GM12878 (cell line): ENCODE measurements at regions not wholly inside any gene's neighbourhood (a gene's known extent, or its start where the extent isn't known, plus 50 kb on each side); places are given as distances from the start of the nearest gene placed in this dataset.

Experiments
- ATAC-seq: fragments of 200-7000 bp; cut with Tn5 transposase; 3 replicates; pipeline ENCODE4 v1.9.1; 2020; ENCODE audit warnings: mild to moderate bottlenecking, moderate library complexity
- BruUV-seq: library from RNA; stranded (reverse); fragments of 400-500 nt; replicated peaks from 2 replicates; lab custom pipeline; 2021; lab: Mats Ljungman, UMichigan
- CTCF ChIA-PET: fragments of 300-600 bp; sonication (Branson Sonifier 250); formaldehyde crosslinking; extraction: SDS; loops from one replicate; lab custom pipeline; 2021; ENCODE audit warnings: inconsistent platforms; lab: Yijun Ruan, JAX
- POLR2A ChIA-PET: fragments of 350-600 bp; formaldehyde crosslinking; extraction: SDS; loops from one replicate; lab custom pipeline; 2021; ENCODE audit warnings: inconsistent platforms; lab: Charles Lee
- RAD21 ChIA-PET: fragments of 300-600 bp; sonication (Branson Sonifier 250); formaldehyde crosslinking; loops from one replicate; lab custom pipeline; 2023; ENCODE audit warnings: antibody characterized with exemption; ENCODE audit not compliant: unreplicated experiment; lab: Charles Lee
- SMC1A ChIA-PET: fragments of 300-600 bp; sonication (Branson Sonifier 250); formaldehyde crosslinking; loops from one replicate; lab custom pipeline; 2023; ENCODE audit not compliant: unreplicated experiment, uncharacterized antibody; lab: Charles Lee
- DNase-seq: peaks from one replicate; pipeline ENCODE4 v3.0.0-alpha.2; 2011; ENCODE audit warnings: low read depth, low spot score
- FAIRE-seq: peaks from 3 replicates; lab custom pipeline; 2011; peaks lifted over from hg19 to GRCh38; lab: Jason Lieb, UNC
- H2AFZ ChIP-seq: 2 replicates; pipeline ENCODE4 v1.6.0; 2011; ENCODE audit warnings: low read depth, low read length, control low read depth; ENCODE audit not compliant: control insufficient read depth
- H3K27ac ChIP-seq: 2 replicates; pipeline ENCODE4 v1.5.1; 2011; ENCODE audit warnings: control low read depth; ENCODE audit not compliant: control insufficient read depth, insufficient read depth
- H3K27me3 ChIP-seq, 2 experiments: replicated peaks in 1 of 2; 2 replicates each; pipeline versions ENCODE4 v1.6.0 to v1.6.1; 2011; ENCODE audit warnings: low read length in 1 of 2; ENCODE audit not compliant: control insufficient read depth in 2 of 2, insufficient read depth in 2 of 2
- H3K36me3 ChIP-seq, 2 experiments: 2 replicates each; pipeline ENCODE4 v1.5.1; 2011; ENCODE audit warnings: low read length in 1 of 2; ENCODE audit not compliant: control insufficient read depth in 2 of 2, insufficient read depth in 2 of 2
- H3K4me1 ChIP-seq: 2 replicates; pipeline ENCODE4 v1.6.1; 2011; ENCODE audit warnings: mild to moderate bottlenecking, low read length, moderate library complexity, mixed read lengths; ENCODE audit not compliant: control insufficient read depth, insufficient read depth
- H3K4me2 ChIP-seq: 2 replicates; pipeline ENCODE4 v1.6.0; 2011; ENCODE audit warnings: control low read depth; ENCODE audit not compliant: control insufficient read depth, insufficient read depth
- H3K4me3 ChIP-seq: fragments of 200-600 bp; sonication (generic); 2 replicates; pipeline ENCODE4 v1.5.1; 2016
- H3K79me2 ChIP-seq: 2 replicates; pipeline ENCODE4 v1.6.0; 2011; ENCODE audit warnings: low read length; ENCODE audit not compliant: control insufficient read depth, insufficient read depth
- H3K9ac ChIP-seq: 2 replicates; pipeline ENCODE4 v1.8.0; 2011; ENCODE audit warnings: low read length, control low read depth, mixed read lengths; ENCODE audit not compliant: control insufficient read depth, insufficient read depth
- H3K9me3 ChIP-seq: replicated peaks from 3 replicates; pipeline ENCODE4 v1.5.1; 2011; ENCODE audit warnings: mild to moderate bottlenecking, low read length; ENCODE audit not compliant: control insufficient read depth, insufficient read depth
- H4K20me1 ChIP-seq: 2 replicates; pipeline ENCODE4 v1.6.0; 2011; ENCODE audit not compliant: control insufficient read depth, insufficient read depth
- CHD2 ChIP-seq: IDR thresholded peaks from 2 replicates; pipeline ENCODE4 v1.6.1; 2011; ENCODE audit warnings: low read depth, low read length, improper control_type of control experiment, borderline replicate concordance
- KLF5 ChIP-seq: fragments of 450-650 bp; IDR thresholded peaks from 2 replicates; pipeline ENCODE4 v1.6.1; 2014; ENCODE audit warnings: mild to moderate bottlenecking; ENCODE audit not compliant: partially characterized antibody
- MEF2A ChIP-seq: IDR thresholded peaks from 2 replicates; pipeline ENCODE4 v1.6.1; 2011; ENCODE audit warnings: low read depth, mild to moderate bottlenecking, low read length, moderate library complexity; ENCODE audit not compliant: insufficient read depth
- MXI1 ChIP-seq: fragments of 150-350 bp; IDR thresholded peaks from 2 replicates; pipeline ENCODE4 v1.6.1; 2011; ENCODE audit warnings: low read depth, mild to moderate bottlenecking, inconsistent platforms, low read length, improper control_type of control experiment
- NFYB ChIP-seq: IDR thresholded peaks from 2 replicates; pipeline ENCODE4 v1.6.1; 2011; ENCODE audit warnings: low read depth, mild to moderate bottlenecking, low read length, improper control_type of control experiment, moderate library complexity; ENCODE audit not compliant: insufficient read depth
- NR2C1 ChIP-seq: fragments of 450-650 bp; IDR thresholded peaks from 2 replicates; pipeline ENCODE4 v1.6.1; 2017; ENCODE audit warnings: antibody characterized with exemption, mild to moderate bottlenecking, moderate library complexity
- POU2F2 ChIP-seq: IDR thresholded peaks from 3 replicates; pipeline ENCODE4 v1.6.1; 2011; ENCODE audit warnings: low read depth, mild to moderate bottlenecking, low read length, borderline replicate concordance
- RFX5 ChIP-seq: IDR thresholded peaks from 2 replicates; pipeline ENCODE4 v1.6.1; 2011; ENCODE audit warnings: low read depth, low read length, improper control_type of control experiment
- SMAD1 ChIP-seq: fragments of 450-650 bp; IDR thresholded peaks from 2 replicates; pipeline ENCODE4 v1.6.1; 2018; ENCODE audit warnings: mild to moderate bottlenecking, low read depth; ENCODE audit not compliant: partially characterized antibody
- YBX1 ChIP-seq: fragments of 450-650 bp; IDR thresholded peaks from 2 replicates; pipeline ENCODE4 v1.6.1; 2016; ENCODE audit warnings: antibody characterized with exemption
- WGBS: methylation state at CpG from one replicate; pipeline ENCODE4 v1.1.6; 2016; ENCODE audit warnings: low lambda C conversion rate; ENCODE audit not compliant: insufficient replicate concordance, insufficient coverage; ENCODE audit errors: missing lambda C conversion rate; 5-methylcytosine and 5-hydroxymethylcytosine counted together
- in situ Hi-C: fragments of 300-500 bp; cut with MboI; formaldehyde crosslinking; loops from 9 replicates; pipeline ENCODE4 v1.14.3; 2018; ENCODE audit warnings: mixed read lengths
- intact Hi-C: fragments of 100-400 bp; cut with micrococcal nuclease; formaldehyde crosslinking; loops from one replicate; pipeline ENCODE4 v1.14.2; 2022; ENCODE audit not compliant: unreplicated experiment
- TF ChIP-seq, protein P1 (sequence below): fragments of 450-650 bp; IDR thresholded peaks from 2 replicates; pipeline ENCODE4 v1.6.1; 2017; ENCODE audit warnings: mild to moderate bottlenecking
- TF ChIP-seq, protein P2 (sequence below): IDR thresholded peaks from 2 replicates; pipeline ENCODE4 v1.6.1; 2011; ENCODE audit warnings: borderline replicate concordance, low read depth, mild to moderate bottlenecking, moderate library complexity, mixed read lengths, low read length; ENCODE audit not compliant: insufficient read depth; ENCODE audit errors: extremely low read length
- TF ChIP-seq, protein P3 (sequence below): IDR thresholded peaks from 2 replicates; pipeline ENCODE4 v1.6.1; 2011; ENCODE audit warnings: borderline replicate concordance, low read depth, mild to moderate bottlenecking, moderate library complexity, low read length; ENCODE audit not compliant: insufficient read depth, poor library complexity, severe bottlenecking
- TF ChIP-seq, protein P4 (sequence below): fragments of 450-650 bp; IDR thresholded peaks from 2 replicates; pipeline ENCODE4 v1.6.1; 2017; ENCODE audit warnings: mild to moderate bottlenecking, moderate library complexity

- TF ChIP-seq MEF2A (no peak), CHD2 (no peak)
- TF ChIP-seq, protein P1, sequence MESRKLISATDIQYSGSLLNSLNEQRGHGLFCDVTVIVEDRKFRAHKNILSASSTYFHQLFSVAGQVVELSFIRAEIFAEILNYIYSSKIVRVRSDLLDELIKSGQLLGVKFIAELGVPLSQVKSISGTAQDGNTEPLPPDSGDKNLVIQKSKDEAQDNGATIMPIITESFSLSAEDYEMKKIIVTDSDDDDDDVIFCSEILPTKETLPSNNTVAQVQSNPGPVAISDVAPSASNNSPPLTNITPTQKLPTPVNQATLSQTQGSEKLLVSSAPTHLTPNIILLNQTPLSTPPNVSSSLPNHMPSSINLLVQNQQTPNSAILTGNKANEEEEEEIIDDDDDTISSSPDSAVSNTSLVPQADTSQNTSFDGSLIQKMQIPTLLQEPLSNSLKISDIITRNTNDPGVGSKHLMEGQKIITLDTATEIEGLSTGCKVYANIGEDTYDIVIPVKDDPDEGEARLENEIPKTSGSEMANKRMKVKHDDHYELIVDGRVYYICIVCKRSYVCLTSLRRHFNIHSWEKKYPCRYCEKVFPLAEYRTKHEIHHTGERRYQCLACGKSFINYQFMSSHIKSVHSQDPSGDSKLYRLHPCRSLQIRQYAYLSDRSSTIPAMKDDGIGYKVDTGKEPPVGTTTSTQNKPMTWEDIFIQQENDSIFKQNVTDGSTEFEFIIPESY, result no peak
- TF ChIP-seq, all 136 proteins: peak for 0
Measured at GRCh38 chr1:94723894-94724293, 96.3 kb upstream of the SLC44A3 start (continued).

DNA sequence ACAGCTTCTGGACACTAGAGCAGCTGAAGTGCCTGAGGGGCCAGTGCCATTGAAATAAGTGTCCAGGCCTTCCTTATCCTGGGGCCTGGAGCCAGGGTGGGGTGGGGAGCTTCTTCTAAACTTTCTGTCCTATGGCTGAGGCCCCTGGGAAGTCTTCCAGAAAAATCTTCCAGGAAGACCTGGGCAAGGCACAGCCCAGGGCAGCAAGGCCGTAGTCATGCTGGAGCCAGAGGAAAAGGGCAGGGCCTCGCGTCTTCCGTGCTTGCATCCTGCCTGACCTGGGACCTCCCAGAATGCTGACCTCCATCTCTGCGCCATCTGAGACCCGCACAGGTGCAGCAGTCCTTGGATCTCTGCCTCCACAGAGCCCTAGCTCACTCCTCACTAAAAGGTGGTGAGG, 96.7 kb upstream of the SLC44A3 start:
- FAIRE-seq, result no peak
- BruUV-seq, result no TSS peak
- H4K20me1 ChIP-seq, result no peaks in the 10 kb centered on the region
- no peak overlapping the region for H3K4me3 ChIP-seq
- WGBS, result 71% methylated on average over 5 of the region's 6 CpGs
- no peaks in the 10 kb centered on the region for H3K36me3 ChIP-seq
- no peak for ATAC-seq
- POLR2A ChIA-PET, result interaction anchor here (1.5 kb wide), 1 partner anchor 174 kb away, joined by 3 read pairs; no protein-coding TSS in a partner anchor
- no peak overlapping the region for H3K4me2 ChIP-seq
- H2AFZ ChIP-seq, result no peak overlapping the region
- no peak for DNase-seq
- no peaks in the 10 kb centered on the region for H3K9me3 ChIP-seq
- no peaks in the 10 kb centered on the region for H3K27me3 ChIP-seq
- H3K9ac ChIP-seq, result no peak overlapping the region
- SMC1A ChIA-PET, result interaction anchor here (1.7 kb wide), 1 partner anchor 11 kb away, joined by 6 read pairs; no protein-coding TSS in a partner anchor
- H3K79me2 ChIP-seq, result no peaks in the 10 kb centered on the region
- RAD21 ChIA-PET, result no interaction called here
- in situ Hi-C loops, result no loop called here
- CTCF ChIA-PET, result interaction anchor here (1.7 kb wide), 1 partner anchor 9 kb away, joined by 5 read pairs; no protein-coding TSS in a partner anchor
- H3K27ac ChIP-seq, result no peak overlapping the region
- intact Hi-C loops, result loop anchor here (5.0 kb wide), 1 partner anchor 69 kb away; no protein-coding TSS in a partner anchor
- H3K4me1 ChIP-seq, result peaks cover 15% of the 10 kb centered on the region
- no peak for TF ChIP-seq NFYB
- no peak for TF ChIP-seq KLF5
- TF ChIP-seq, protein P2, sequence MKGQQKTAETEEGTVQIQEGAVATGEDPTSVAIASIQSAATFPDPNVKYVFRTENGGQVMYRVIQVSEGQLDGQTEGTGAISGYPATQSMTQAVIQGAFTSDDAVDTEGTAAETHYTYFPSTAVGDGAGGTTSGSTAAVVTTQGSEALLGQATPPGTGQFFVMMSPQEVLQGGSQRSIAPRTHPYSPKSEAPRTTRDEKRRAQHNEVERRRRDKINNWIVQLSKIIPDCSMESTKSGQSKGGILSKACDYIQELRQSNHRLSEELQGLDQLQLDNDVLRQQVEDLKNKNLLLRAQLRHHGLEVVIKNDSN, result no peak
- TF ChIP-seq YBX1, result no peak
- no peak for TF ChIP-seq POU2F2
- no peak for TF ChIP-seq SMAD1
- TF ChIP-seq RFX5, result no peak
- no peak for TF ChIP-seq NR2C1
- TF ChIP-seq MXI1, result no peak
- TF ChIP-seq, protein P3, sequence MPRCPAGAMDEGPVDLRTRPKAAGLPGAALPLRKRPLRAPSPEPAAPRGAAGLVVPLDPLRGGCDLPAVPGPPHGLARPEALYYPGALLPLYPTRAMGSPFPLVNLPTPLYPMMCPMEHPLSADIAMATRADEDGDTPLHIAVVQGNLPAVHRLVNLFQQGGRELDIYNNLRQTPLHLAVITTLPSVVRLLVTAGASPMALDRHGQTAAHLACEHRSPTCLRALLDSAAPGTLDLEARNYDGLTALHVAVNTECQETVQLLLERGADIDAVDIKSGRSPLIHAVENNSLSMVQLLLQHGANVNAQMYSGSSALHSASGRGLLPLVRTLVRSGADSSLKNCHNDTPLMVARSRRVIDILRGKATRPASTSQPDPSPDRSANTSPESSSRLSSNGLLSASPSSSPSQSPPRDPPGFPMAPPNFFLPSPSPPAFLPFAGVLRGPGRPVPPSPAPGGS, result no peak
- TF ChIP-seq, protein P4, sequence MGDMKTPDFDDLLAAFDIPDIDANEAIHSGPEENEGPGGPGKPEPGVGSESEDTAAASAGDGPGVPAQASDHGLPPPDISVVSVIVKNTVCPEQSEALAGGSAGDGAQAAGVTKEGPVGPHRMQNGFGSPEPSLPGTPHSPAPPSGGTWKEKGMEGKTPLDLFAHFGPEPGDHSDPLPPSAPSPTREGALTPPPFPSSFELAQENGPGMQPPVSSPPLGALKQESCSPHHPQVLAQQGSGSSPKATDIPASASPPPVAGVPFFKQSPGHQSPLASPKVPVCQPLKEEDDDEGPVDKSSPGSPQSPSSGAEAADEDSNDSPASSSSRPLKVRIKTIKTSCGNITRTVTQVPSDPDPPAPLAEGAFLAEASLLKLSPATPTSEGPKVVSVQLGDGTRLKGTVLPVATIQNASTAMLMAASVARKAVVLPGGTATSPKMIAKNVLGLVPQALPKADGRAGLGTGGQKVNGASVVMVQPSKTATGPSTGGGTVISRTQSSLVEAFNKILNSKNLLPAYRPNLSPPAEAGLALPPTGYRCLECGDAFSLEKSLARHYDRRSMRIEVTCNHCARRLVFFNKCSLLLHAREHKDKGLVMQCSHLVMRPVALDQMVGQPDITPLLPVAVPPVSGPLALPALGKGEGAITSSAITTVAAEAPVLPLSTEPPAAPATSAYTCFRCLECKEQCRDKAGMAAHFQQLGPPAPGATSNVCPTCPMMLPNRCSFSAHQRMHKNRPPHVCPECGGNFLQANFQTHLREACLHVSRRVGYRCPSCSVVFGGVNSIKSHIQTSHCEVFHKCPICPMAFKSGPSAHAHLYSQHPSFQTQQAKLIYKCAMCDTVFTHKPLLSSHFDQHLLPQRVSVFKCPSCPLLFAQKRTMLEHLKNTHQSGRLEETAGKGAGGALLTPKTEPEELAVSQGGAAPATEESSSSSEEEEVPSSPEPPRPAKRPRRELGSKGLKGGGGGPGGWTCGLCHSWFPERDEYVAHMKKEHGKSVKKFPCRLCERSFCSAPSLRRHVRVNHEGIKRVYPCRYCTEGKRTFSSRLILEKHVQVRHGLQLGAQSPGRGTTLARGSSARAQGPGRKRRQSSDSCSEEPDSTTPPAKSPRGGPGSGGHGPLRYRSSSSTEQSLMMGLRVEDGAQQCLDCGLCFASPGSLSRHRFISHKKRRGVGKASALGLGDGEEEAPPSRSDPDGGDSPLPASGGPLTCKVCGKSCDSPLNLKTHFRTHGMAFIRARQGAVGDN, result no peak
- no peak for TF ChIP-seq CHD2
